ENCODE measurements at regions not wholly inside any gene's neighbourhood (a gene's known extent, or its start where the extent isn't known, plus 50 kb on each side); places are given as distances from the start of the nearest gene placed in this dataset.
"Not testable (repeated sequence)": the region's sequence is repeated elsewhere in the genome, so short reads cannot be mapped to it uniquely, and the experiment has no call there.

- not testable (repeated sequence) for DNase-seq
These were observed 310.1 kb upstream of the PLGLB2 start for GRCh38 chr2:87437701-87438260.

GRCh38 chr2:87438780-87439454 lies 309.0 kb upstream of the PLGLB2 start:
- not testable (repeated sequence) for DNase-seq

- DNase-seq: not testable (repeated sequence)
These were observed 308.2 kb upstream of the PLGLB2 start for GRCh38 chr2:87439617-87440204.

GRCh38 chr2:87440650-87441049 lies 307.2 kb upstream of the PLGLB2 start:
- not testable (repeated sequence) for DNase-seq

- DNase-seq: not testable (repeated sequence)
These were observed 306.5 kb upstream of the PLGLB2 start for GRCh38 chr2:87441375-87441774.

GRCh38 chr2:87442983-87443577 lies 304.8 kb upstream of the PLGLB2 start:
- DNase-seq: not testable (repeated sequence)

- DNase-seq: not testable (repeated sequence)
These were observed 302.9 kb upstream of the PLGLB2 start for GRCh38 chr2:87444951-87445350.

GRCh38 chr2:87445613-87446312 lies 302.1 kb upstream of the PLGLB2 start:
- not testable (repeated sequence) for DNase-seq

GRCh38 chr2:87446313-87446696 lies 301.6 kb upstream of the PLGLB2 start:
- not testable (repeated sequence) for DNase-seq

GRCh38 chr2:87449462-87449980 lies 298.4 kb upstream of the PLGLB2 start:
- DNase-seq: not testable (repeated sequence)

- DNase-seq: not testable (repeated sequence)
These were observed 295.7 kb upstream of the PLGLB2 start for GRCh38 chr2:87452193-87452592.

- not testable (repeated sequence) for DNase-seq
These were observed 295.0 kb upstream of the PLGLB2 start for GRCh38 chr2:87452861-87453260.

GRCh38 chr2:87453965-87454364 lies 293.9 kb upstream of the PLGLB2 start:
- DNase-seq: not testable (repeated sequence)

GRCh38 chr2:87454421-87454820 lies 293.5 kb upstream of the PLGLB2 start:
- DNase-seq: not testable (repeated sequence)

GRCh38 chr2:87455209-87455853 lies 292.6 kb upstream of the PLGLB2 start:
- DNase-seq: not testable (repeated sequence)

GRCh38 chr2:87455854-87456249 lies 292.0 kb upstream of the PLGLB2 start:
- not testable (repeated sequence) for DNase-seq

GRCh38 chr2:87456477-87457128 lies 291.3 kb upstream of the PLGLB2 start:
- DNase-seq: not testable (repeated sequence)

- DNase-seq: not testable (repeated sequence)
These were observed 290.8 kb upstream of the PLGLB2 start for GRCh38 chr2:87457129-87457499.

GRCh38 chr2:87458938-87459337 lies 288.9 kb upstream of the PLGLB2 start:
- DNase-seq: not testable (repeated sequence)

- DNase-seq: not testable (repeated sequence)
These were observed 287.8 kb upstream of the PLGLB2 start for GRCh38 chr2:87460104-87460503.

- not testable (repeated sequence) for DNase-seq
These were observed 287.2 kb upstream of the PLGLB2 start for GRCh38 chr2:87460662-87461061.
